ENCODE measurements at regions not wholly inside any gene's neighbourhood (a gene's known extent, or its start where the extent isn't known, plus 50 kb on each side); places are given as distances from the start of the nearest gene placed in this dataset.

DNA sequence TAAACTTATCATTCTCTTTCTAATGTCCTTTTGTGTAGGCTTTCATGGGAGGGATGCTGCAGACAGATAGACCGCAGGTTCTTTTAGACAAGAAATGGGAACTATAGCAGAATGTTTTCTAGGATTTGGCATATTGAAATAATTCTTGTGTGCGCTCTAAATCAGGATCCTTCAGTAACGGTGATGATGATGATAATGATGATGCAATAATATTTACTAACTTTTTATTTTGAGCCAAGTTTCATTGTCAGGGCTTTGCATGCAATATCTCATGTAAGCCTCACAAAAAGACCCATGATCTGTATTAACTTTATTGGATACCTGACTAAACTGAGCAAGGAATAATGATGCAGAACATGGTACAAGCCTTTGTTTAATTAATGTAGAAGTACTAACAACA, 280.1 kb downstream of the HAO1 start:
- DNase-seq: no peak

DNA sequence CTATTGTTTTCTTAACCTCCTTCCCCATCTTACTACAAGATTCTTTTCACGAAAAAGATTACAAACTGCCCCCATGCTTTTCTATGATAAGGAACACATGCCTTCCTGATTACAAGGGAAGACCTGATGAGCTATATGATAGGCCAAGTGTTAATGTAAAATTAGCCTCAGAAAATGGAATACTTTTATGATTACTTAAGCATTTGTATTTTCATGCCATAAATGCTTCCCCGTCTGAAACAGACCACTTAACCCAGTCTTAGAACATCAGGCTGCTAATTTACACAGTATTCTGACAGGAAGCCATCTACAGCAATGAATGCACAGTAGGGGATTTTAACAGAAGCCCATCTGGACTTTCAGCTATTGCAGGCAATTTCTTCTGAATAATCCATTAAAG, 274.9 kb downstream of the HAO1 start:
- DNase-seq: no peak

DNA sequence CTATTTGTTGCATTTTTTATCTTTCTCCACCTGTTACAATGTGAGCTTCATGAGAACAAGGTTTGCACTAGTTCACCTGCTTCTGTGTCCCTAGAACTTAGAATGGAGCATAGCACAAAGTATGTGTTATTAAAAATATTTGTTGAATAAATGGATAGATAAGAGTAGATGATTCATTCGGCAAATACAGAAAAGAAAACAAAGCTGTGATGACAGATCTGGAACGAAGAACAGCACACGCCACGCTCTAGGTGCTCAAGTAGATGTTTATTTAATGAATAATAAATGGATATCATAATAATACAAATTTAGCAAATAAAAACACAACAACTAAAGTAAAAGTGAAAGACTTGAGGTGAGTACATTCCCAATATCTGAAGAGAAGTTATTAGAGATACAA, 273.1 kb downstream of the HAO1 start:
- no peak for DNase-seq

DNA sequence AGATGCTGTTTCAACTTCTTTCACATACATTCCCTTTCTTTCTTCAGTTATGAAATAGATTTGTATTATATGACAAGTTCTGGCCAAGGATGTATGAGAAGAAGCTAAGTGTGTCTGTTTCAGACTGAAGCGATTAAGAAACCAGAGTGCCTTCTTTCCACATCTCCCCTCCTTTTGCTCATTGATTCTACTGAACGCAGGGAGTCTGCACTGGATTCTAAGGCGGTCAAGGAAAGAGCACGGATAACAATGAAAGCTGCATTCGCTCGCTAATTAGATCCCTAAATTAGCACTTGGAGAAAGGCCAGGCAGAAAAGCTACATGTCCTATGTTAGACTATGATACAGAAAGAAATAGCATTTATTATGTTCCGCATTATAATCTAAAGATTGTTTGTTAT, 267.7 kb downstream of the HAO1 start:
- DNase-seq: no peak

DNA sequence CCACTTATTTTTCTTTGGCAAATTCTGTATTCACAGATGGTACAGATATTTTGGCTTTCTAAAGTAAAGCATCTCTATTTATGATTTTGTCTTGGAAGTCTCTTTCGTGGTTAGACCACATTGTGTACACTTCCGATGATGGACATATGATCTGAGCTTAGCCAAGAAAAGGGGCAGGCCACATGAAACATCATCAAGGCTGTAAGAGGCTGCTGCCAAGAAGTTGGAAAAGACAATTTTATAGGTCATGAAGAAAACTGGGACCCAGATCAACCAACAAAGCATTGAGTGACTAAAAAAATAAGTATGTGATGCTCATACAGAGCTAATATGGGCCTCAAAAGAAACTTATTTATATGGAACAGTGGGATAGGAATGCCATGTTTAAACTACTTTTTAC, 266.4 kb downstream of the HAO1 start:
- DNase-seq: no peak

DNA sequence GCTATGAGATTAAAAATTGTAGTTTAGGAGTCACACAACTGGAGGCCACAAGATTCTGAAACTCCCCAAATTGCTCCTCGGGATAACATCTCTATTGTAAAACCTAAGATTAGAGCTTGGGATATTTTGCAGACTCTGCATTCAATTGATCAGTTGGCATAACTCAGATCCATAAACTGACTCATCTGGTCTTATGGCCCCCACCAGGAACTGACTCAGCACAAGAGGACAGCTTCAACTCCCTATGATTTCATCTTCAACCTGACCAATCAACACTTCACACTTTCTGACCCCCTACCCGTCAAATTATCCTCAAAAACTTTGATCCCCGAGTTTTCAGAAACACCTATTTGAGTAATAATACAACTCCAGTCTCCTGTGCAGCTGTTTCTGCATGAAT, 257.3 kb downstream of the HAO1 start:
- no peak for DNase-seq

DNA sequence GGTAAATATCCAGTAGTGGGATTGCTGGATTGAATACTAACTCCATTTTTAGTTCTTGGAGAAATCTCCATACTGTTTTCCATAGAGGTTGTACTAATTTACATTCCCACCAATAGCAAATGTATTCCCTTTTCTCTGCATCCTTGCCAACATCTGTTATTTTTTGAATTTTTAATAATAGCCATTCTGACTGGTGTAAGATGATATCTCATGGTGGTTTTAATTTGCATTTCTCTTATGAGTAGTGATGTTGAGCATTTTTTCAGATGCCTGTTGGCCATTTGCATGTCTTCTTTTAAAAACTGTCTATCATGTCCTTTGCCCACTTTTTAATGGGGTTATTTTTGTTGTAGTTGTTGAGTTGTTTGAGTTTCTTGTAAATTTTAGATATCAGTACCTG, 253.2 kb downstream of the HAO1 start:
- no peak for DNase-seq

DNA sequence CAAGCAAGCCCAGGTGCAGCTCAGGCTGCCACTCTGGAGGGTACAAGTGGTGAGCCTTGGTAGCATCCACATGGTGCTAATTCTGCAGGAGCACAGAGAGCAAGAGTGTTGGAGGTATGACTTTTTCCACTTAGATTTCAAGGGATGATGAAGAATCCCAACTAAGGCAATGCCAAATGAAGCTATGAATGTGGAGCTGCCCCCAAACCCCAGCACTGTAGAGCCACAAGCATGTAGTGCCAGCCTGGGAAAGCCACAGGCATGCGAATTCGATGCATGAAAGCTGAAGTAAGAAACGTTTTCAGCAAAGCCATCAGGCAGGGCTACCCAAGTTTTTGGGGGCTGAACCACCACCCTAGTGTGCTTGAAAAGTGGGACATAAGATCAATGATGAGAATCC, 251.1 kb downstream of the HAO1 start:
- DNase-seq: no peak

DNA sequence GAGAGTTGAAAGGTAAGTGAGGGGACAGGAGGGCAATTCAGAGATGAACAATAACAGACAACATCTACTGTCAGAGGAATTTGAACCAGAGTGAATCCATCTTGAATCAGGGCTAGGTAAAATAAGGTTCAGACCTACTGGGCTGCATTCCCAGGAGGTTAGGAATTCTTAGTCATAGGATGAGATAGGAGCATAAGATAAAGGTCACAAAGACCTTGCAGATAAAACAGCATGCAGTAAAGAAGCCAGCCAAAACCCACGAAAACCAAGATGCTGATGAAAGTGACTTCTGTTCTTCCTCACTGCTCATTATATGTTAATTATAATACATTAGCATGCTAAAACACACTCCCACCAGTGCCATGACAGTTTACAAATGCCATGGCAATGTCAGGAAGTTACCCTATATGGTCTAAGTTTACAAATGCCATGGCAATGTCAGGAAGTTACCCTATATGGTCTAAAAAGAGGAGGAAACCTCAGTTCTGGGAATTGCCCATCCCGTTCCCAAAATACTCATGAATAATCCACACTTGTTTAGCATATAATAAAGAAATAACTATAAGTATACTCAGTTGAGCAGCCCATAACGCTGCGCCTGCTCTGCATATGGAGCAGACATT, 248.5 kb downstream of the HAO1 start:
- DNase-seq: no peak

DNA sequence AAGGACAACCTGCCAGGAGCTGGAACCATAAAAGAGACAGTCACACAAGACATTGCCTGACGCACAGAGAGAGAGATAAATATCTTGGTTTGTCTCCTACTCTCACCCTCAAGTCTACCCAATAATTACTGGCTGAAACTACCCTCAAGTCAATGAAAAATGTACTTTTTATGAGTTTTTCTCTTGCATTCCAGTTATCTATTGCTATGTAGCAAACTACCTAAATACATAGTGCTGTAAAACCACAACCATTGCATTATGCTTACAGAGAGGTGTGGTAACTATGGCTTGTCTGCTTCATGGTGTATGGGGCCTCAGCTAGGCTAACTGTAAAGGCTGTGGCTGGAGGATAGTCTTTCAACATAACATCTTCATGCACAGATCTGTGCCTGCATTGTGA, 247.8 kb downstream of the HAO1 start:
- DNase-seq: no peak

DNA sequence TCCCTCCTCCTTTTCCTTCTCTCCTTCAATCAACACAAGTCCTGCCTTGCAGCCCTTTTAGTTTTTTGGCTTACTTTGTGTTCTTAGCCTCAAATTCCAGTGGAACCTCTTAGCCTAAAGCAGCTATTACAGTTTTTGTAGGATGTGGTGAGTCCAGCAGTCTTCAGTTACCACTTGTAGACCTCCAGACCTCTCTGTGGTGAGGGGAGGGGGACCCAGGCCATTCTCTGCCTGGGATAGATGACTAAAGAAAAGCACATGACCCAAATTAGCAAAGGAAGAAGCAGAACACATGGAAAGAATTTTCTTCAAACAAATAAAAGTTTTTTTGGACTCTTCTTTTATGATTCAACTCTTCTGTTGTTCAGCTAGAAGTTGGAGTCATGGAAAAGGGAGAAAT, 246.5 kb downstream of the HAO1 start:
- DNase-seq: no peak

DNA sequence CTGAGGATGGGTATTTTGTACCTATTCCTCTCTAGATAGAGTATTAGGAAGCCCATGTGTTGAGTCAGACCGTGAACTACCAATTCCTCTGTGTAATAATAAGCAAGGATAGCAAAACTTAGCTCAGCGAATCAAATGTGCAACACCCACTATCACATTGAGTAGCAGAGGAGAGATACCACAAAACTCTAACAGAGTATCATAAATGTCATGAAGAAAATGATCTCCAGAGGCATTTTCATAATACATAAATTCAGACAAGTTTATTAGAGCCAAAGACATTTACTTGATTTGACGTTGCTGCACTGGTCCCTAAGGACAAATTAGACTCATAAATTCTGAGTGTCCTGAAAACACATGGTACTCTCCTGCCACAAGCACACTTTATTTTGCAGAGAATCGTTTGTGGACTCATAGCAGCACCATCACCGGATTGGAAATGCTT, 245.2 kb downstream of the HAO1 start:
- DNase-seq: no peak

DNA sequence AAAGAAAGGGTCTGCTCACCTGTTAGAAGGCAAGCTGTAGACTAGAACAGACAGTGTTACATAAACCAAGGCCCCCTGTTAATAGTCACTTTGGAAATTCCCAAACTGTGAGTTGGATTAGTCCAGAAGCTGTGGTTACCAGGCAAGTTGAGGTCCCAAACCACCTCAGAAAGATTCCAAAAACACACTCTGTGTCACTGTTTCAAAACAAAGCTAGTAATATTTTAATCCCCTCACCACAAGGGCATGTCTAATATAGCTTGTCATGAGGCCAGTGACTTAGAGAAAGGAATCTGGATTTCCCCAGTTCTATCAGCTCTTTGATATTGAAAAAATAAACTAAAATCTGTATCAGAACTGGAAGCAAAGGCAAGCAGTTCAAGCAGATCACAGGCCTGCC, 244.6 kb downstream of the HAO1 start:
- no peak for DNase-seq

DNA sequence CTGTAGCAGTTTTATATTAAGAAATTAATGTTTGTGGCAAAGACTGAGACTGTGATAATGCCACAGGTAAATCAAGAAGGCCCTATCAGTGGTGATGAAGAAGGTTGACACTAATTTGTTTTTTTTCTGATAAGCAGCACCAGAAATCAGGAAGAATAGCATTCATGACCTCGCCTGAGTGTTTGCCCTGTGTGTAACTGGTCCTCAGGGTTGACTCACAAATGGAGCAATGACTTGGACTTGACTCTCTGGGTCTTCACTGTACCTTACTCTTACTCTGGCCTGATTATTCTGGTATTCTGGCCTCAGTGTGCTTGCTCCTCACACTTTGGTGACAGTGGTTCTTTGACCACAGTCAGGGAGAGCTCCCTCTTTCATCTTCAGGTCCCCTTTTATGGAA, 243.9 kb downstream of the HAO1 start:
- DNase-seq: no peak

DNA sequence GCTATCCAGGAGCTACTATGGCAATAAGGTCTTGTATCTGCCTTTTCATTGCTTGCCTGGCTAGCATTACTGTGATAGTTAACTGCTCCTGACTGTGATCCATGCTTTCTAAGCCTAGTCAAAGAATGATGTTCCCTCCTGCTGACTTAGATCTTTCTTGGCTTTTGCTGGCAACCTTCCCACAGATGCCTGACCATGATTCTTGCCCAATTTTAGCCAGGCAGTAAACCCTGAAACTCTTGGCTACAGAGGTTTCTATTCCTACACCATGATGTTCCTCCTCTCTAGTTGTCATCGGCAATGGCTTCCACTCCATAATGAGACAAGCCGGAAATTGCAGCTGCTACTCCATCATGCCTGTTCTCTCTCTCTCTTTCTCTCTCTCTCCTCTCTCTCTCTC, 238.1 kb downstream of the HAO1 start:
- no peak for DNase-seq

DNA sequence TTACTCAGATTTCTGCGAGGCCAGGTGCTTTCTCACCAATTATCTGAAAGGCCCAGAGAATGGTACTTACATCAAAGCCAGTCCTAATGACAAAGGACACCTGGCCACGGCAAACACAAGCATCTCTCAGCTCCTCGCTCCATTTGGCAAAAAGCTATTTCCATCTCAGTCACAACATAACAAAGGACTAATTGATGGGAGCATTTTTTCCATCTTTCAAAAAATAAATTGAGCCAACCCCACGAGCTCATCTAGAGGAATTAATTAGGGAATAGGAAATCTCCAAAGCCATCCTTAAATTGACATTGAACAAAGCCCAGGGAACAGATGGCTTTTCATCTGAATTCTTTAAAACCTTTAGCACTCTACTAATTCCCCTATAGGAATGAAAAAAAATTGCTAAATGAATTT, 236.7 kb downstream of the HAO1 start:
- no peak for DNase-seq

DNA sequence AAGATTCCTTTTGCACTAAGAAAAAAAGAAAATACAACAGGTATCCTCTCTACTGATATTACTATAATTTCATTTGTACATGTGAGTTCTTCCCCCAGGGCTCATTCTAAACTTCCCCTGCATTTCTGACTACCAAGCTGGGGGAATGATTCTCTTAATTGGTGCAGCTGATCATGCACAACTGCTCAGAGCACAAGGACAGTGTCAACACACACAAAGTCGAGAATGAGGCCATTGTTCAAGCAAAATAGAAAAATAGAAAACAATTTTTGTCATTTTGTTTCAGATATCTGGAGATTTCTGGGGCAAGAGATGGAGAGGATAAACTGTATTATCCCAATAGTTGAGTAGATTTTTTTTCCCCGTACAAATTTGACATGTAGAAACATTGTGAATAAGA, 236.3 kb downstream of the HAO1 start:
- DNase-seq: no peak

DNA sequence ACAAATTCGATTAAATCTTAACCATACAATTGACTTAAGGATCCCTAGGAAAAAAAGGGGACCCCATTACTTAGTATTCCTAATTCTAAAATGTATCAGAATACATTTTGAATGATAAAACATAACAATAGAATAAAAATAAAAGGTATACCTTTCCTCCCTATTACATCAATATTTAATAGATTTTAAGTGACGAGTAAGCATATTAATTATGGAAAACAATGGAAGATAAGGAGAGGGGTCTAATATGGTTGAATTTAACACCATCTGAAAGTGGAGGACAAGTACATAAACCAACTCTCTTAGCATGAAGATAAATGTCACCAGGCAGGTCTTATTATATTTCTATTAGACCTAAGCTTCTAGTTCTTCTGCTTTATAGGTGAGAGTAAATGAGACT, 232.1 kb downstream of the HAO1 start:
- no peak for DNase-seq

DNA sequence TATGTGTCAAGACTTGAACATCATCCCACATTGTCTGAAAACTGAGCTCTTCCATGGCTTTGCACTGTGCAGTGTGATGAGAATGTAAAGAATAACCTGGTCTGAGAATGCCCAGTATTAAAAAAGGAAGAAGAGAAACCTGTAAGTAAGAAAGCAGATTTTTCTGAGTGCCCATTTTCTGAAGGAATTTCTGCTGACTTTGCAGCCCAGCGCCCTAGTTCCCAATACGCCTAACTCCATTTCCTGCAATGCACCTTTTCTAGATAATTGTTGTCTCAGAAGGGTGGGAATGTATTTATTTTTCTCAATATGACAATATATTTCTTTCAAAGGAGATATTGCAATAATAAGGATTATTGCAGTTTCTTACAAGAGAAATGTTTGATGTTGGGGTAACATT, 231.5 kb downstream of the HAO1 start:
- no peak for DNase-seq

DNA sequence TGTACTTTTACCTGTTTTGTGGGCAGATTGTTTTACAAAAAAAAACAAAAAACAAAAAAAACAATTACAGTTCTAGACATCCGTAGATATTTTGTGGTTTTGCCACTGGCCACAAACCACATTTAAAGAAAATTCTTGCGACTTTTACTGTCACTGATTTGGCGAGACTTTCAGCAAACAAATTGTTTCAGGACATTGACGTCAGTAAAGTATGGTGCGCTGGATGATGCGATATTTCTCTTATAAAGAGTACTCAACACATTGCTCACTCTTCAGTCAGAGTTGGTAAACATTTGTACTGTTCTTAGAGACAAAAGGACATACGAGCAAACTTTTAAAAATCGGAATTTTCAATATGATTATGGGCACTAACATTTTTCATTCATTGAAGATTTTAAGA, 229.8 kb downstream of the HAO1 start:
- DNase-seq: no peak

DNA sequence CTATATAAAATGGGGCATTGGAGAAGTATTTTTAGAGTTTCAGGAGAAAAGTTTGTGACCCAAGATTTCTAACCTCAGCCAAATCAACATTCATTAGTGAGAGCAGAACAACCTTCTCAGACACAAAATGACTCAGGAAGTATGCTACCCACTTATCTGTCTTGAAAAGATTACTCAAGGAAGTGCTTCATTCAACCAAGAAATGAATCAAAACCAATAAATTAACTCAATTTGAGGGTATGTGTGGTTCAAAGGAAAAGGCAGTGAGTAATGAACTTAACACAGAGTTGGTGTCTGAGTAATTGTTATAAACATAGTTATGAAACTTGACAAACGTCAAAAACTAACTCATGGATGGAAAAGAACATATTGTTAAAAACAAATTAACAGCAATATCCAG, 227.6 kb downstream of the HAO1 start:
- DNase-seq: no peak

DNA sequence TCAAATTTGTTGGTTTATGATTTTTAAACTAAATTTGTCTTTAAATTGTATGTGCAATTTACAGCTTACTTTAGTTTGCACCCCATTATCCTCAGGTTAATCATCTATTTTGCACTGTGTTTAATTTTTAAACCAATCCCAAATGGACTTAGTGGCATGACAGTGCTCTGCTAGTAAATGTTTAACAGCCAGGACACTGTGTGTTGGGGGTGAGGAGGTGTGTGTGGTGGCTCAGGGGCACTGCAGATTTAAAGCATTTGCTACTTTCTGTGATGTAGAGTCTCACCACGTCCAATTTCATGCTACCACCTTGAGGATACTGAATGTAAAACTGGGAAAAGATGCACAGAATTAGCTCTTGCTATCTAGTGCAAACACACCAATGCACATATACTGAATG, 225.7 kb downstream of the HAO1 start:
- DNase-seq: no peak

DNA sequence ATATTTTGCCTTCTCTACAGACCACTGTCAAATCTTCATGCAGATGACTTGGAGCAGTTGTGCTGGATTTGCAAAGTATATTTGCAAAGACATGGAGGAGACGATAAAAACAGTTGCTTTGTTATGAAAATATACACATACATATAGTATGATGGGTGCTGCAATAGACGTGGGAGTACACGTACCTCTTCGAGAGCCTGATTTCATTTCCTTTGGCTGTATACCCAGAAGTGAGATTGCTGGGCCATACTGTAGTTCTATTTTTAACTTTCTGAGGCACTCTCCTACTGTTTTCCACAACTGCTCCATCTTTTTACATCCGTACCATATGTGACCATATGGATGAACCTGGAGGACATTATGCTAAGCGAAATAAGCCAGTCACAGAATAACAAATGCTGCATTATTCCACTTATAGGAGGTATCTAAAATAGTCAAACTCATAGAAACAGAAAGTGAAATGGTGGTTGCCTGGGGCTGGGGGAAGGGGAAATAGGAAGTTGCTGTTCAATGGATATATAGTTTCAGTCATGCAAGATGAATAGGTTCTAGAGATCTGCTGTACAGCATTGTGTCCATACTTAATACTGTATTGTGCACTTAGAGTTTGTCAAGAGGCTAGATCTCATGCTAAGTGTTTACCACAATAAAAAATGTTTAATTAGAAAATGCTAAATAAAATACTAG, 223.8 kb downstream of the HAO1 start:
- no peak for DNase-seq

DNA sequence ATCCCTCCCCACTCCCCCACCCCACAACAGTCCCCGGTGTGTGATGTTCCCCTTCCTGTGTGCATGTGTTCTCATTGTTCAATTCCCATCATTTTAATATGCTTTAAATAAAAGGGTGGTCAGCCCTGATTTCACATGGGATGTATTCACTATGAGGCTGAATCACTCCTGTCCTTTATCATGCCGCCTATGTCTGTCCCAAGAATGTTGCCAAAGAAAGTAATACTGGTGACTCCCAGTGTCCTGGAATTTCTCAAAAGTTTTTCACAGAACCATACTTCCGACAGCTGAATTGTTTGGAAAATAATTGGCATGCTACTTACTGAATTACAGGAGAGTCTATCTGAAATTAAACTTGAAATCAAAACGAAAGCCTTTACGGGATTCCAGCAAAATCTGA, 217.7 kb downstream of the HAO1 start:
- DNase-seq: no peak

DNA sequence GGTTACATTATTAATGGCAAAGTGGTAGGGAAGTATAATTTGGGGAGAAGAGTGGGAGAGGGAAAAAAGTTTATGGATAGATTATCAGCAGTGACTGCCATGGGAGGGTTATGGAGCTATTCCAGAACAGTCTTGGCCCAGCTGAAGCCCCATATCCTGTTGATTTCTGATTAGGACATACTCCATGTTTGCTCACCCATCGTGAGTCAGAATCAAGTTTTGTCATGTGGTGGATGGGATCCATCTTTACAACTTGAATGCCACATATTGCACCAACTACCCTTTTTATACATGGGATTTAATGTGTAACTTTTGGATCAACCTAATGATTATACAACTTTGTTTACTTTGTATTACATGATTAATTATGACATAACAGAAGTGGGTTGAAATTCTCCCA, 217.0 kb downstream of the HAO1 start:
- DNase-seq: no peak

Measured in activated CD4-positive, alpha-beta T cell treated with anti-CD3 and anti-CD28 coated beads, Interleukin-10, Interleukin-2, amounts not matched to agents 100 ng/mL and 50 ng/mL, durations not matched to agents 16 hours and 8 hours (primary cell).